ENCODE measurements at regions not wholly inside any gene's neighbourhood (a gene's known extent, or its start where the extent isn't known, plus 50 kb on each side); places are given as distances from the start of the nearest gene placed in this dataset.
"Not testable (repeated sequence)": the region's sequence is repeated elsewhere in the genome, so short reads cannot be mapped to it uniquely, and the experiment has no call there.

GRCh38 chr19:5244351-5244750, 96.3 kb downstream of the PTPRS start:
- Histone ChIP-seq H2AFZ (ENCODE audit: low read depth) (no peak overlapping the region), H3K36me3 (ENCODE audit: insufficient read depth) (no peaks in the 10 kb centered on the region), H3K27me3 (ENCODE audit: insufficient read depth, low read depth) (peaks cover 34% of the 10 kb centered on the region), H3K79me2 (ENCODE audit: insufficient read depth, low read depth) (no peaks in the 10 kb centered on the region), H3K4me2 (no peak overlapping the region), H4K20me1 (ENCODE audit: insufficient read depth) (no peaks in the 10 kb centered on the region), H3K27ac (no peak overlapping the region), H3K9ac (no peak overlapping the region), H3K4me1 (ENCODE audit: low read depth, poor library complexity, severe bottlenecking) (peaks cover 18% of the 10 kb centered on the region), H3K4me3 (IDR thresholded peaks at IDR 0.05; ENCODE audit: insufficient read depth, low read depth, low read length) (no peak overlapping the region)
- no peak for TF ChIP-seq CTCF (conservative IDR thresholded peaks at IDR 0.05; ENCODE audit: low read depth, low read length)

GRCh38 chr19:5243878-5244277, 96.7 kb downstream of the PTPRS start:
- no peak overlapping the region for H3K4me3 ChIP-seq (IDR thresholded peaks at IDR 0.05; ENCODE audit: insufficient read depth, low read depth, low read length)
- TF ChIP-seq CTCF (conservative IDR thresholded peaks at IDR 0.05; ENCODE audit: low read depth, low read length), result no peak
- no peak overlapping the region for H2AFZ ChIP-seq (ENCODE audit: low read depth)
- H3K27me3 ChIP-seq (ENCODE audit: insufficient read depth, low read depth), result peaks cover 32% of the 10 kb centered on the region
- no peaks in the 10 kb centered on the region for H3K79me2 ChIP-seq (ENCODE audit: insufficient read depth, low read depth)
- H3K4me1 ChIP-seq (ENCODE audit: low read depth, poor library complexity, severe bottlenecking), result peaks cover 18% of the 10 kb centered on the region
- H3K9ac ChIP-seq, result no peak overlapping the region
- no peaks in the 10 kb centered on the region for H3K36me3 ChIP-seq (ENCODE audit: insufficient read depth)
- H3K27ac ChIP-seq, result no peak overlapping the region
- no peaks in the 10 kb centered on the region for H4K20me1 ChIP-seq (ENCODE audit: insufficient read depth)
- no peak overlapping the region for H3K4me2 ChIP-seq

GRCh38 chr19:5241896-5242295, 98.7 kb downstream of the PTPRS start:
- H3K4me2 ChIP-seq; H3K9ac ChIP-seq; H3K36me3 ChIP-seq (ENCODE audit: insufficient read depth); H3K79me2 ChIP-seq (ENCODE audit: insufficient read depth, low read depth); H2AFZ ChIP-seq (ENCODE audit: low read depth); H4K20me1 ChIP-seq (ENCODE audit: insufficient read depth); H3K27ac ChIP-seq; H3K4me3 ChIP-seq (IDR thresholded peaks at IDR 0.05; ENCODE audit: insufficient read depth, low read depth, low read length): not testable (repeated sequence)
- Histone ChIP-seq H3K4me1 (ENCODE audit: low read depth, poor library complexity, severe bottlenecking) (peaks cover 13% of the 10 kb centered on the region), H3K27me3 (ENCODE audit: insufficient read depth, low read depth) (peaks cover 21% of the 10 kb centered on the region; the same call in 1 of the 2 replicates)

- no peak for TF ChIP-seq CTCF (conservative IDR thresholded peaks at IDR 0.05; ENCODE audit: low read depth, low read length)
- peaks cover 22% of the 10 kb centered on the region; the same call in 1 of the 2 replicates for H3K27me3 ChIP-seq (ENCODE audit: insufficient read depth, low read depth)
- H3K4me2 ChIP-seq, result no peak overlapping the region
Measured at GRCh38 chr19:5240011-5240410, 100.6 kb downstream of the PTPRS start.

GRCh38 chr19:5238700-5239099, 101.9 kb downstream of the PTPRS start:
- Histone ChIP-seq H3K27me3 (ENCODE audit: insufficient read depth, low read depth) (peaks cover 22% of the 10 kb centered on the region; the same call in 1 of the 2 replicates), H4K20me1 (ENCODE audit: insufficient read depth) (no peaks in the 10 kb centered on the region), H3K4me2 (no peak overlapping the region), H3K36me3 (ENCODE audit: insufficient read depth) (no peaks in the 10 kb centered on the region), H3K9ac (no peak overlapping the region), H3K79me2 (ENCODE audit: insufficient read depth, low read depth) (no peaks in the 10 kb centered on the region), H3K27ac (no peak overlapping the region), H2AFZ (ENCODE audit: low read depth) (no peak overlapping the region), H3K4me3 (IDR thresholded peaks at IDR 0.05; ENCODE audit: insufficient read depth, low read depth, low read length) (no peak overlapping the region), H3K4me1 (ENCODE audit: low read depth, poor library complexity, severe bottlenecking) (no peaks in the 10 kb centered on the region)
- no peak for TF ChIP-seq CTCF (conservative IDR thresholded peaks at IDR 0.05; ENCODE audit: low read depth, low read length)

More at GRCh38 chr19:5240011-5240410, 100.6 kb downstream of the PTPRS start:
- Histone ChIP-seq H3K79me2 (ENCODE audit: insufficient read depth, low read depth) (no peaks in the 10 kb centered on the region), H3K4me3 (IDR thresholded peaks at IDR 0.05; ENCODE audit: insufficient read depth, low read depth, low read length) (no peak overlapping the region), H3K4me1 (ENCODE audit: low read depth, poor library complexity, severe bottlenecking) (no peaks in the 10 kb centered on the region), H3K36me3 (ENCODE audit: insufficient read depth) (no peaks in the 10 kb centered on the region), H3K9ac (no peak overlapping the region), H3K27ac (no peak overlapping the region), H4K20me1 (ENCODE audit: insufficient read depth) (no peaks in the 10 kb centered on the region), H2AFZ (ENCODE audit: low read depth) (no peak overlapping the region)

All from KMS-11 (cell line).